HCT116 (cell line): ENCODE measurements at regions not wholly inside any gene's neighbourhood (a gene's known extent, or its start where the extent isn't known, plus 50 kb on each side); places are given as distances from the start of the nearest gene placed in this dataset.

Experiments used
- ATAC-seq: fragments of 200-7000 bp; cut with Tn5 transposase; 2 replicates; pipeline ENCODE4 v1.9.1; 2020; ENCODE audit warnings: mild to moderate bottlenecking, moderate library complexity
- BruUV-seq: library from RNA; stranded (reverse); fragments of 400-500 nt; replicated peaks from 2 replicates; lab custom pipeline; 2021; lab: Mats Ljungman, UMichigan
- CTCF ChIA-PET: fragments of 300-600 bp; sonication (Branson Sonifier 250); formaldehyde crosslinking; loops from one replicate; lab custom pipeline; 2021; ENCODE audit warnings: antibody characterized with exemption; lab: Charles Lee
- POLR2A ChIA-PET: fragments of 300-600, 350-600 bp; sonication (Branson Sonifier 250); formaldehyde crosslinking; loops from one replicate; lab custom pipeline; 2021; ENCODE audit warnings: antibody characterized with exemption; lab: Charles Lee
- RAD21 ChIA-PET, 2 experiments: fragments of 300-600 bp; sonication (Branson Sonifier 250); formaldehyde crosslinking; loops; one replicate each; lab custom pipeline; 2023; ENCODE audit warnings: low total read pairs in 2 of 2; ENCODE audit not compliant: uncharacterized antibody in 2 of 2, unreplicated experiment in 2 of 2, low non-redundant PET in 1 of 2; lab: Charles Lee
- DNase-seq: peaks from one replicate; pipeline ENCODE4 v3.0.0-alpha.2; 2010; ENCODE audit warnings: low read depth, low spot score
- H2AFZ ChIP-seq: fragments of 200-600 bp; shearing (Covaris generic), sonication (generic); 2 replicates; pipeline ENCODE4 v1.6.1; 2017; ENCODE audit warnings: low read depth, mixed run types, mixed read lengths, antibody characterized with exemption, low read length; ENCODE audit not compliant: poor library complexity, severe bottlenecking
- H3K27ac ChIP-seq: 2 replicates; pipeline ENCODE4 v1.5.1; 2012; ENCODE audit warnings: low read depth, low read length
- H3K27me3 ChIP-seq: fragments of 200-600 bp; sonication (generic); 2 replicates; pipeline ENCODE4 v1.6.1; 2016; ENCODE audit warnings: mixed run types, low read length, mixed read lengths; ENCODE audit not compliant: insufficient read depth
- H3K36me3 ChIP-seq, 2 experiments: fragments of 200-500 bp in 1 of 2; fragments of 200-600 bp in 1 of 2; sonication (Bioruptor generic) in 1 of 2; sonication (generic) in 1 of 2; 2 replicates each; pipeline versions ENCODE4 v1.5.1 to v1.6.1; 2014 to 2016; ENCODE audit warnings: low read length in 2 of 2, inconsistent platforms in 1 of 2, mixed read lengths in 1 of 2, mixed run types in 1 of 2; ENCODE audit not compliant: insufficient read depth in 2 of 2, control insufficient read depth in 1 of 2
- H3K4me1 ChIP-seq, 2 experiments: fragments of 200-600 bp in 1 of 2; sonication (generic) in 1 of 2; 2 replicates each; pipeline versions ENCODE4 v1.5.1 to v1.6.1; 2012 to 2017; ENCODE audit warnings: low read length in 2 of 2, inconsistent platforms in 1 of 2, mild to moderate bottlenecking in 1 of 2, mixed read lengths in 1 of 2, mixed run types in 1 of 2, moderate library complexity in 1 of 2; ENCODE audit not compliant: insufficient read depth in 2 of 2, control insufficient read depth in 1 of 2
- H3K4me2 ChIP-seq: fragments of 200-600 bp; sonication (generic); 2 replicates; pipeline ENCODE4 v1.6.1; 2017; ENCODE audit warnings: mixed run types, low read length, mixed read lengths
- H3K4me3 ChIP-seq, 2 experiments: fragments of 200-600 bp in 1 of 2; sonication (generic) in 1 of 2; replicated peaks in 1 of 2; 2 replicates each; pipeline ENCODE4 v1.5.1; 2011 to 2016; ENCODE audit warnings: low read length in 2 of 2, control low read depth in 1 of 2, low read depth in 1 of 2, mild to moderate bottlenecking in 1 of 2, mixed read lengths in 1 of 2, mixed run types in 1 of 2
- H3K79me2 ChIP-seq: fragments of 200-600 bp; sonication (generic); 2 replicates; pipeline ENCODE4 v1.6.1; 2017; ENCODE audit warnings: mild to moderate bottlenecking, mixed run types, low read length, moderate library complexity, mixed read lengths; ENCODE audit not compliant: insufficient read depth
- H3K9ac ChIP-seq: fragments of 200-600 bp; sonication (generic); 2 replicates; pipeline ENCODE4 v1.6.1; 2016; ENCODE audit warnings: low read length, mixed read lengths
- H3K9me2 ChIP-seq: fragments of 200-600 bp; sonication (generic), shearing (Covaris generic); 2 replicates; pipeline ENCODE4 v1.6.1; 2017; ENCODE audit warnings: mixed run types, mild to moderate bottlenecking, moderate library complexity; ENCODE audit not compliant: insufficient read depth
- H3K9me3 ChIP-seq, 2 experiments: fragments of 200-500 bp in 1 of 2; fragments of 200-600 bp in 1 of 2; sonication (Bioruptor generic) in 1 of 2; sonication (generic) in 1 of 2; 2 replicates each; pipeline ENCODE4 v1.6.1; 2014 to 2017; ENCODE audit warnings: low read length in 2 of 2, mixed read lengths in 2 of 2, inconsistent platforms in 1 of 2, low read depth in 1 of 2, mild to moderate bottlenecking in 1 of 2, mixed run types in 1 of 2, moderate library complexity in 1 of 2; ENCODE audit not compliant: control insufficient read depth in 1 of 2, insufficient read depth in 1 of 2
- H4K20me1 ChIP-seq: fragments of 200-600 bp; sonication (generic), shearing (Covaris generic); 2 replicates; pipeline ENCODE4 v1.6.1; 2017; ENCODE audit warnings: mixed run types, mild to moderate bottlenecking, moderate library complexity; ENCODE audit not compliant: insufficient read depth
- CEBPB ChIP-seq: IDR thresholded peaks from 2 replicates; pipeline ENCODE4 v1.6.1; 2012; ENCODE audit warnings: low read depth
- EGR1 ChIP-seq: IDR thresholded peaks from 2 replicates; pipeline ENCODE4 v1.6.1; 2012; ENCODE audit warnings: low read depth
- ELF1 ChIP-seq: IDR thresholded peaks from 2 replicates; pipeline ENCODE4 v1.6.1; 2012; ENCODE audit warnings: low read depth, borderline replicate concordance
- EZH2 ChIP-seq: fragments of 200-600 bp; sonication (generic); IDR thresholded peaks from 2 replicates; pipeline ENCODE4 v1.6.1; 2017; ENCODE audit warnings: antibody characterized with exemption, mixed run types
- JUND ChIP-seq: IDR thresholded peaks from 2 replicates; pipeline ENCODE4 v1.6.1; 2012
- POLR2A ChIP-seq: IDR thresholded peaks from 2 replicates; pipeline ENCODE4 v1.7.0; 2011; ENCODE audit warnings: borderline replicate concordance; ENCODE audit not compliant: insufficient read depth, insufficient read length; ENCODE audit errors: extremely low read depth
- POLR2AphosphoS5 ChIP-seq: IDR thresholded peaks from 2 replicates; pipeline ENCODE4 v1.6.1; 2011; ENCODE audit warnings: mild to moderate bottlenecking, low read depth, low read length, moderate library complexity
- RAD21 ChIP-seq: IDR thresholded peaks from 2 replicates; pipeline ENCODE4 v1.6.1; 2012; ENCODE audit warnings: low read depth, mild to moderate bottlenecking
- REST ChIP-seq: IDR thresholded peaks from 2 replicates; pipeline ENCODE4 v1.6.1; 2012; ENCODE audit warnings: low read depth
- SRF ChIP-seq: IDR thresholded peaks from 2 replicates; pipeline ENCODE4 v1.6.1; 2012; ENCODE audit warnings: low read depth
- ZFX ChIP-seq: fragments of 450-650 bp; IDR thresholded peaks from 2 replicates; pipeline ENCODE4 v1.6.1; 2017
- intact Hi-C: fragments of 100-400 bp; cut with micrococcal nuclease; formaldehyde crosslinking; loops from 2 replicates; pipeline ENCODE4 v1.10.0; 2022
- TF ChIP-seq, protein P1 (sequence below): IDR thresholded peaks from 2 replicates; pipeline ENCODE4 v1.6.1; 2012
- TF ChIP-seq, protein P2 (sequence below): IDR thresholded peaks from 2 replicates; pipeline ENCODE4 v1.6.1; 2011; ENCODE audit warnings: mild to moderate bottlenecking, low read length, moderate library complexity; ENCODE audit not compliant: insufficient replicate concordance; ENCODE audit errors: extremely low read depth

- intact Hi-C loops, result no loop called here
- Histone ChIP-seq H3K4me2 (no peak overlapping the region), H3K9me3 (no peaks in the 10 kb centered on the region), H3K27me3 (peaks cover 13% of the 10 kb centered on the region; the same call in 1 of the 2 replicates), H2AFZ (no peak overlapping the region), H3K36me3 (no peaks in the 10 kb centered on the region), H3K27ac (no peak overlapping the region), H3K4me3 (no peak overlapping the region), H3K9ac (no peak overlapping the region), H3K9me2 (no peaks in the 10 kb centered on the region), H4K20me1 (no peaks in the 10 kb centered on the region), H3K4me1 (no peaks in the 10 kb centered on the region), H3K79me2 (no peaks in the 10 kb centered on the region)
- no TSS peak for BruUV-seq
- DNase-seq (no peak), ATAC-seq (no peak)
- ChIA-PET POLR2A (no interaction called here), RAD21 (no interaction called here), CTCF (no interaction called here)
- TF ChIP-seq EGR1, result no peak
- no peak for TF ChIP-seq ZFX
- TF ChIP-seq POLR2AphosphoS5, result no peak
- TF ChIP-seq JUND, result no peak
- TF ChIP-seq CEBPB, result no peak
- TF ChIP-seq, protein P1, sequence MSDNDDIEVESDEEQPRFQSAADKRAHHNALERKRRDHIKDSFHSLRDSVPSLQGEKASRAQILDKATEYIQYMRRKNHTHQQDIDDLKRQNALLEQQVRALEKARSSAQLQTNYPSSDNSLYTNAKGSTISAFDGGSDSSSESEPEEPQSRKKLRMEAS, result no peak
- TF ChIP-seq POLR2A, result no peak
- TF ChIP-seq, protein P2, sequence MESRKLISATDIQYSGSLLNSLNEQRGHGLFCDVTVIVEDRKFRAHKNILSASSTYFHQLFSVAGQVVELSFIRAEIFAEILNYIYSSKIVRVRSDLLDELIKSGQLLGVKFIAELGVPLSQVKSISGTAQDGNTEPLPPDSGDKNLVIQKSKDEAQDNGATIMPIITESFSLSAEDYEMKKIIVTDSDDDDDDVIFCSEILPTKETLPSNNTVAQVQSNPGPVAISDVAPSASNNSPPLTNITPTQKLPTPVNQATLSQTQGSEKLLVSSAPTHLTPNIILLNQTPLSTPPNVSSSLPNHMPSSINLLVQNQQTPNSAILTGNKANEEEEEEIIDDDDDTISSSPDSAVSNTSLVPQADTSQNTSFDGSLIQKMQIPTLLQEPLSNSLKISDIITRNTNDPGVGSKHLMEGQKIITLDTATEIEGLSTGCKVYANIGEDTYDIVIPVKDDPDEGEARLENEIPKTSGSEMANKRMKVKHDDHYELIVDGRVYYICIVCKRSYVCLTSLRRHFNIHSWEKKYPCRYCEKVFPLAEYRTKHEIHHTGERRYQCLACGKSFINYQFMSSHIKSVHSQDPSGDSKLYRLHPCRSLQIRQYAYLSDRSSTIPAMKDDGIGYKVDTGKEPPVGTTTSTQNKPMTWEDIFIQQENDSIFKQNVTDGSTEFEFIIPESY, result no peak
- TF ChIP-seq SRF, result no peak
- TF ChIP-seq ELF1, result no peak
- no peak for TF ChIP-seq EZH2
- TF ChIP-seq RAD21, result no peak
- TF ChIP-seq REST, result no peak
Measured at GRCh38 chr5:15034379-15034778, 162.8 kb upstream of the ANKH start.
